Neuronal stem cell (in vitro differentiated cells): ENCODE measurements at regions not wholly inside any gene's neighbourhood (a gene's known extent, or its start where the extent isn't known, plus 50 kb on each side); places are given as distances from the start of the nearest gene placed in this dataset.

ENCODE experiments used
- DNase-seq: peaks from one replicate; pipeline ENCODE4 v3.0.0-alpha.2; 2013; ENCODE audit warnings: low spot score
- H2AFZ ChIP-seq: one replicate; pipeline ENCODE4 v1.6.1; 2013; ENCODE audit warnings: mild to moderate bottlenecking, low read length, inconsistent platforms
- H2AK5ac ChIP-seq: 2 replicates; pipeline ENCODE4 v1.6.1; 2013; ENCODE audit warnings: low read depth, mild to moderate bottlenecking, inconsistent platforms, low read length, moderate library complexity, mixed read lengths
- H2BK120ac ChIP-seq: 2 replicates; pipeline ENCODE4 v1.6.1; 2013; ENCODE audit warnings: low read depth, mild to moderate bottlenecking, inconsistent platforms, low read length, moderate library complexity, mixed read lengths
- H2BK12ac ChIP-seq: one replicate; pipeline ENCODE4 v1.6.1; 2013; ENCODE audit warnings: low read length, inconsistent platforms
- H2BK15ac ChIP-seq: 2 replicates; pipeline ENCODE4 v1.6.1; 2013; ENCODE audit warnings: mild to moderate bottlenecking, low read length, inconsistent platforms, mixed read lengths
- H2BK5ac ChIP-seq: one replicate; pipeline ENCODE4 v1.6.1; 2013; ENCODE audit warnings: inconsistent platforms, mild to moderate bottlenecking, low read length, moderate library complexity
- H3K14ac ChIP-seq: one replicate; pipeline ENCODE4 v1.6.1; 2013; ENCODE audit warnings: low read length, inconsistent platforms
- H3K18ac ChIP-seq: 2 replicates; pipeline ENCODE4 v1.6.1; 2013; ENCODE audit warnings: low read length, inconsistent platforms
- H3K23ac ChIP-seq: 2 replicates; pipeline ENCODE4 v1.6.1; 2013; ENCODE audit warnings: low read depth, mild to moderate bottlenecking, mixed read lengths, low read length, inconsistent platforms; ENCODE audit not compliant: poor library complexity
- H3K27ac ChIP-seq: replicated peaks from 3 replicates; pipeline ENCODE4 v1.5.1; 2013; ENCODE audit warnings: low read length, inconsistent platforms
- H3K27me3 ChIP-seq, 3 experiments: 2 replicates each; pipeline ENCODE4 v1.6.1; 2013; ENCODE audit warnings: low read length in 3 of 3, mild to moderate bottlenecking in 2 of 3, inconsistent platforms in 1 of 3, low read depth in 1 of 3, mixed read lengths in 1 of 3, moderate library complexity in 1 of 3; ENCODE audit not compliant: control insufficient read depth in 3 of 3, insufficient read depth in 3 of 3
- H3K36me3 ChIP-seq, 2 donors: replicated peaks in 1 of 2; 2 replicates each; pipeline ENCODE4 v1.6.1; 2013; ENCODE audit warnings: low read length in 2 of 2; ENCODE audit not compliant: control insufficient read depth in 2 of 2, insufficient read depth in 2 of 2
- H3K4ac ChIP-seq: 2 replicates; pipeline ENCODE4 v1.6.1; 2013; ENCODE audit warnings: inconsistent platforms, mild to moderate bottlenecking, low read length, moderate library complexity
- H3K4me1 ChIP-seq, 2 donors: 1 replicate in 1 of 2; 2 replicates in 1 of 2; pipeline ENCODE4 v1.6.1; 2013; ENCODE audit warnings: low read length in 2 of 2, low read depth in 1 of 2; ENCODE audit not compliant: control insufficient read depth in 2 of 2, insufficient read depth in 1 of 2
- H3K4me2 ChIP-seq: one replicate; pipeline ENCODE4 v1.6.1; 2013; ENCODE audit warnings: mild to moderate bottlenecking, low read length, inconsistent platforms; ENCODE audit not compliant: insufficient read depth, poor library complexity, severe bottlenecking
- H3K4me3 ChIP-seq, 2 donors: 2 replicates each; pipeline ENCODE4 v1.5.1; 2013; ENCODE audit warnings: low read length in 2 of 2, mild to moderate bottlenecking in 2 of 2, inconsistent platforms in 1 of 2, moderate library complexity in 1 of 2
- H3K79me1 ChIP-seq: one replicate; pipeline ENCODE4 v1.6.1; 2013; ENCODE audit warnings: low read depth, mild to moderate bottlenecking, inconsistent platforms, low read length, moderate library complexity
- H3K9ac ChIP-seq: one replicate; pipeline ENCODE4 v1.6.1; 2013; ENCODE audit warnings: mild to moderate bottlenecking, low read depth, low read length, inconsistent platforms; ENCODE audit not compliant: poor library complexity
- H3K9me3 ChIP-seq, 2 donors: replicated peaks in 1 of 2; 2 replicates each; pipeline versions ENCODE3 to v1.6.1; 2013; ENCODE audit warnings: low read length in 2 of 2, mild to moderate bottlenecking in 2 of 2, inconsistent platforms in 1 of 2, low read depth in 1 of 2, mixed read lengths in 1 of 2, moderate library complexity in 1 of 2; ENCODE audit not compliant: control insufficient read depth in 2 of 2, insufficient read depth in 1 of 2
- H4K8ac ChIP-seq: one replicate; pipeline ENCODE4 v1.6.1; 2013; ENCODE audit warnings: low read depth, mild to moderate bottlenecking, inconsistent platforms, low read length, moderate library complexity
- H4K91ac ChIP-seq: one replicate; pipeline ENCODE4 v1.6.1; 2013; ENCODE audit warnings: low read length, low read depth, mild to moderate bottlenecking, inconsistent platforms; ENCODE audit not compliant: poor library complexity
- WGBS, 2 donors: extraction: QIAGEN DNeasy Blood & Tissue Kit; methylation state at CpG; one replicate each; pipeline ENCODE4 v1.1.7; 2013; ENCODE audit warnings: missing lambda C conversion rate in 2 of 2, mixed read lengths in 1 of 2; ENCODE audit not compliant: insufficient read length in 2 of 2, insufficient replicate concordance in 1 of 2; ENCODE audit errors: extremely low coverage in 2 of 2; 5-methylcytosine and 5-hydroxymethylcytosine counted together

- Histone ChIP-seq H2BK12ac (no peak overlapping the region), H2AK5ac (no peak overlapping the region), H4K8ac (no peak overlapping the region), H3K18ac (no peak overlapping the region), H3K4me1 (no peaks in the 10 kb centered on the region), H2AFZ (no peak overlapping the region), H2BK120ac (no peak overlapping the region), H2BK15ac (no peak overlapping the region), H3K79me1 (no peaks in the 10 kb centered on the region), H3K4me3 (no peak overlapping the region), H3K9me3 (no peaks in the 10 kb centered on the region), H3K27ac (no peak overlapping the region), H2BK5ac (no peak overlapping the region), H3K36me3 (no peaks in the 10 kb centered on the region), H3K23ac (no peak overlapping the region), H3K4ac (no peak overlapping the region), H3K9ac (no peak overlapping the region), H4K91ac (no peak overlapping the region), H3K27me3 (no peaks in the 10 kb centered on the region), H3K14ac (no peak overlapping the region), H3K4me2 (no peak overlapping the region)
- DNase-seq, result no peak
- no CpG with 5 or more reads among the region's 3 CpGs for WGBS, 2 donors
Measured at GRCh38 chr9:11931751-11932150, 761.4 kb upstream of the TYRP1 start.

GRCh38 chr9:11933926-11934325, 759.3 kb upstream of the TYRP1 start:
- Histone ChIP-seq H3K4me3 (no peak overlapping the region), H3K23ac (no peak overlapping the region), H2AK5ac (no peak overlapping the region), H2BK15ac (no peak overlapping the region), H3K27ac (no peak overlapping the region), H3K4me1 (no peaks in the 10 kb centered on the region), H3K36me3 (no peaks in the 10 kb centered on the region), H3K4ac (no peak overlapping the region), H3K9ac (no peak overlapping the region), H4K91ac (no peak overlapping the region), H3K9me3 (no peaks in the 10 kb centered on the region), H2AFZ (peak overlapping the region; percentile 29), H2BK120ac (no peak overlapping the region), H3K27me3 (no peaks in the 10 kb centered on the region), H3K79me1 (no peaks in the 10 kb centered on the region), H2BK5ac (no peak overlapping the region), H3K18ac (no peak overlapping the region), H2BK12ac (no peak overlapping the region), H3K14ac (no peak overlapping the region), H3K4me2 (no peak overlapping the region), H4K8ac (no peak overlapping the region)
- no peak for DNase-seq

GRCh38 chr9:11946531-11946930, 746.7 kb upstream of the TYRP1 start:
- Histone ChIP-seq H3K9ac (no peak overlapping the region), H2BK15ac (no peak overlapping the region), H3K36me3 (no peaks in the 10 kb centered on the region), H4K8ac (no peak overlapping the region), H2BK120ac (no peak overlapping the region), H3K23ac (no peak overlapping the region), H3K79me1 (no peaks in the 10 kb centered on the region), H3K18ac (no peak overlapping the region), H3K14ac (no peak overlapping the region), H3K4ac (no peak overlapping the region), H4K91ac (no peak overlapping the region), H2BK5ac (no peak overlapping the region), H2AFZ (no peak overlapping the region), H3K27ac (no peak overlapping the region), H2AK5ac (no peak overlapping the region), H3K4me1 (no peaks in the 10 kb centered on the region), H2BK12ac (no peak overlapping the region), H3K9me3 (no peaks in the 10 kb centered on the region), H3K4me2 (no peak overlapping the region), H3K27me3 (no peaks in the 10 kb centered on the region), H3K4me3 (no peak overlapping the region)
- no CpG with 5 or more reads among the region's 1 CpG for WGBS, 2 donors
- no peak for DNase-seq

- Histone ChIP-seq H3K9me3 (no peaks in the 10 kb centered on the region), H4K8ac (no peak overlapping the region), H2BK15ac (no peak overlapping the region), H3K36me3 (no peaks in the 10 kb centered on the region), H3K9ac (no peak overlapping the region), H3K4me3 (no peak overlapping the region), H3K79me1 (no peaks in the 10 kb centered on the region), H2BK5ac (no peak overlapping the region), H3K23ac (no peak overlapping the region), H3K14ac (no peak overlapping the region), H2AK5ac (no peak overlapping the region), H3K27me3 (no peaks in the 10 kb centered on the region), H3K4me2 (no peak overlapping the region), H3K27ac (no peak overlapping the region), H2BK12ac (no peak overlapping the region), H3K4ac (no peak overlapping the region), H3K18ac (no peak overlapping the region), H2AFZ (no peak overlapping the region), H3K4me1 (peaks cover 0 to 3% of the 10 kb centered on the region in 2 donors), H4K91ac (no peak overlapping the region), H2BK120ac (no peak overlapping the region)
- no peak for DNase-seq
- WGBS, 2 donors, result no CpG with 5 or more reads among the region's 4 CpGs
Measured at GRCh38 chr9:11962327-11962726, 730.9 kb upstream of the TYRP1 start.
